Hypothalamus (tissue), 51 donors: ENCODE measurements at regions not wholly inside any gene's neighbourhood (a gene's known extent, or its start where the extent isn't known, plus 50 kb on each side); places are given as distances from the start of the nearest gene placed in this dataset.

ENCODE experiments used
- DNase-seq, 51 donors: peaks; one replicate each; lab custom pipeline; 2025; lab: John Stamatoyannopoulos, UW

DNA sequence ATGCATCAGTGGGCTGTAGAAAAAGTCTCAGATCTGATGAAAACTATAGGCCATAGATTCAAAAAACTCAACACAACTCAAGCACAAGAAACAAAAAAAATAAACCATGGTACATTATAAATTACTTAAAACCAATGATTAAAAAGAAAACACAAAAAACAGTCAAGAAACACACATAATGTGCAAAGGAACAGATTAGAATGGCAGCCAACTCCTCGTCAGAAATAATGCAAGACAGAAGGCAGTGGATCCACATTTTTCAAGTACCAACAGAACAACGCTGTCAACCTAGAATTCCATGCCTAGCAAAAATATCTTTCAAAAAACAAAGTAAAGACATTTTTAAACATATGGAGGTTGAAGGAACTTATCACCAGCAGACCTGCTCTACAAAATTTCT is 69.7 kb downstream of the PSMB1 start:
- no peak for DNase-seq

DNA sequence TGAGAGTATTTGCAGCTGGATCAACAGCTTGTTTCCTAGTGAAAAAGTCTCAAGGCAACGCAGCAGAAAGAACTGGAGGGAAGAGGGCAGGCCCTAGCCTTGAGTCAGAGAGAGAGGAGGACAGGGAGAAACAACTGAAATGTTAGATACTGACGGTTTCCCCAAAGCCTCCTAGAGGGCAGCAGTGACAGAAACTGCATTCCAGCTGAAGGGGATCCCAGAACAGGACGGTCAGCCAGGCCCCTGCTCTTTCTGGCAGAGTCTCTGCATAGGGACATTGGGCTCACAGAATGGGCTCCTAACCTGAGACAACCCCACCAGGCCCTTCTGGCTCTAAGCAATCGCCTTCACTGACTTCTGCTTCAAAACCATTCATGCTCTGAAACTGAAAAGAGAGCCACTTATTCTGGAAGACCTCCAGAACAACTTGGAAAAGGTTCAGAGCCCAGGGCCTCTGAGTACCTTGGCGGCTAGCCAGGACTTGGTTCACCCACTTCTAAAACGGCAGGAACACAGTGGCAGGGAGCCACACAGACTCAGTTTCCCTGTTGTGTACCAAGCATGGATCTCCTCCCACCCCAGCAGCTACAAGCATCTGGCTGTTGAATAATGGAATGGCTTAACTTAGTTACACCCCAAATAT is 72.9 kb downstream of the PSMB1 start:
- peak in 19 of 51 donors; percentile 3 to 53 (median 34) for DNase-seq

DNA sequence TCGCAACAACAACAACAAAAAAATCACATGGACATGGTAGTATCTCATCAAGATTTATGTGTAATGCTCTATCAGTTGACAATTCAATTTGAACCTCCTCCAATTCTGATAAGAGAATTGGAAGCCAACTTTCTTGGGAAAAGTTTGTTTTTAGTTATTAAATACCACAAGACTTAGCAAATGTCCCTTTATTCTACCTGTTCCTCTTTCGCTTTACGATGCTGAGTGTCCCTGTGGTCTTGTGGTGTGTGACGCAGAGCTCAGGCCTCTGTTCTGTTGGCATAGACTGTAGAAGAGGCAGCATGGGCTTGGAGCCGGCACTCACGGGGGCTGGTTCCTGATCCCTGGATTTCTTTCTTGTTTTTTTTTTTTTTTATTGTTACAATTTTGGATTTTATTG is 76.7 kb downstream of the PSMB1 start:
- peak in 1 of 51 donors; percentile 12 for DNase-seq

DNA sequence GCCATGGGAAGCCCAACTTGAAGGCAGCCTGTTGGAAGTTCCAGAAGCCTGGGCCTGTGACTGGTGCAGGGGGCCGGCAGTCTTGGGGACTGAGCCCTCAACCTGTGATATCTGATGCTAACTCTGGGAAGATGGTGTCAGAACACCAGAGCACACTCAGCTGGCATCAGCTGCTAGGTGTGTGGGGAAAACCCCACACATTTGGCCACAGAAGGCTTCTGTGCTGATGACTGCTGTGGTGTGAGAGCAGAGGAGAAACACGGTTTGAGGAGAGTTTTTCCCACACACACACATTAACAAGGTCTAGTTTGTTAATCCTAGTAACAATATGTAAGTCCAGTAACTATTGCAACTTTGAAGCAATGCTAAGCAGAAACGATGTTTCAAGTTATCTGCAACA is 78.0 kb downstream of the PSMB1 start:
- no peak for DNase-seq

DNA sequence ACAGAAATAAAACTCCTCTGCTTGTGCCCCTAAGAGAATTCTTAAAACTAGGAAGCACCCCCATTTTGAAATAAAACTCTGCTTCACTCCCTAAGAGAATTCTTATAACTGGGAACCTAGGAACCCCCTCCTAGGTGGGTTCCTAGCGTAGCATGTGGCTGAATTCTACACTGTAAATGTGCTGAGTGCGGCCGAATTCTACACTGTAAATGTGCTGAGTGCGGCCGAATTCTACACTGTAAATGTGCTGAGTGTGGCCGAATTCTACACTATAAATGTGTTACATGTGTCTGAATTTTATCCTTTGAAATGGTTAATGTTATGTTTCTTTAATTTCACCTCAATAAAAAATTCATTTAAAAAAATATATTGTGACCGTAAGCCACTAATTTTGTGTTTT is 79.3 kb downstream of the PSMB1 start:
- no peak for DNase-seq

DNA sequence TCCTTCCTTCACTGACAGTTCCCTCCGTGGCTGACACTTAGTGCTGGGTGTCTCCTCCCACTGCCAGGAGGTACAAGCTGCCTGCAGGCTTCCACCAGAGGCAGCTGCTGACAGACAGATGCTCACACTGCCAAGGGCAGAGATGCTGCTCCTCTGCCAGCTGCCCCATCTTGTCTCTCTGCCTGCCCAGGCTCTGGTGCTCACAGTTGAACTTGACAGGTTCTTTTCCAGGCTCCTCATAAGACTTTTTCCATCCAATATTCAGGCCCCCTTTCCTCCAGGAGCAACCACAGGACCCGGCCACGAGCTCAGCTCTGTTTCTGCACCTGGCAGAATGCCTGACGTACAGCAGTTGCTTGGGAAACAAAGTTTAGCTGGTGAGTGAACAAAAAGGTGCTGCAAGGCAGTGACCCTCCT is 79.8 kb downstream of the PSMB1 start:
- DNase-seq = peak in 3 of 51 donors; percentile 19 to 47 (median 29)

DNA sequence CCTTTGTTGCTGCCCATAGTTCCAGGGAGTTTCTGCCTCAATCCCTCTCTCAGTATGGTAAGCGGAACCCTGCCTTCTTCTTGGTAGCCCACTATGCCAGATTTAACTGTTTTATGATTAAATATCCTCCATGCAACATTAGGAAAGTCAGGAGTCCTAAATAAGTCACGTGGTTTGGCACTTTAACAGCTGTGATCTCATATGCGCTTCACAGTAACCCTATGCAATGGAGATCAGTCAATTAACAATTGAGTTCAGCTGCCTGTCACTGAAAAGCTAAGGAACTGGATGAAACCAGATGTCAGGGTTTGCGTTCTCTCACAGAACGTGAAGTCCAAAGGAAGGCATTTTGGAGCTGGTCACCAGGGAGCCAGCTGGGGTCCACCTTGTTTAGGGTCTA is 81.6 kb downstream of the PSMB1 start:
- no peak for DNase-seq

DNA sequence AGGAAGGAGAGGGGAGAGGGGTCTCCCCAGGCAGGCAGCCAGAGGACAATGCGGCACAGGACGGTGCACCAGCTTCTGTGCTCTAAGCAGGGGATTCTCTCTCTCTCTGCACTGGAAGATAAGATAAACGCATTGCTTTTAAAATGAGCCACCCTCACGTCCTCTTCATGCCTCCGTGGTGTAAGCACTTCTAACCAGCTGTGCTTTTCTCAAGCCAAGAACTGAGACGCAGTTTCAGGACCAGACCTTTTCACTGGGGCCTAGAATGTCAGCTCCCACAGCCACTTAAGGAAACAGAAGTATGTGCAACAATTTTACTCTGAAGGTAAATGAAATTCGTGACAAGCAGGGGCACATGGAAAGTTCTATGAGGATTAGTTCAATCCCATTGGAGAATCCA is 82.4 kb downstream of the PSMB1 start:
- DNase-seq = no peak

DNA sequence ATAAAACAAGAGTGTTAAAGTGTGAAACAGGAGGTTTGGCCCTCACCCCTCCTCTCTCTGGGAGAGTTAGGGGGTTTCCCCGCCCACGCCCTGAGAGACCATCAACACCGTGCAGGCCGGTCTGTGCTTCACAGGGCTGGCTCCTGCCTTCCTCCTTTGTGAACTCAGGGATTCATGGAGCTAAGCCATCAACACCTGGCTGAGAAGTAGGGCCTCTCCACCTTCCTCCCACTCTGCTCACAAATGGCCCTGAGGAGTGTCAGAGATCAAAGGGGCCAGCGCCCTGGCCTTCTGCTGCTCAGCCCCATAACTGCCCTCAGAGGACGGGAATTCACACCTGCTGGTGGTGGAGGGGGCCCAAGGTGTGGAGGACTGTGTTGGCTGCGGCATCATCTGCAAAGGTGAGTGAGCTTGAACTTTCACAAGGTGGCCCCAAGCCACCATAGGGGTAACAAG is 88.6 kb downstream of the PSMB1 start:
- no peak for DNase-seq

DNA sequence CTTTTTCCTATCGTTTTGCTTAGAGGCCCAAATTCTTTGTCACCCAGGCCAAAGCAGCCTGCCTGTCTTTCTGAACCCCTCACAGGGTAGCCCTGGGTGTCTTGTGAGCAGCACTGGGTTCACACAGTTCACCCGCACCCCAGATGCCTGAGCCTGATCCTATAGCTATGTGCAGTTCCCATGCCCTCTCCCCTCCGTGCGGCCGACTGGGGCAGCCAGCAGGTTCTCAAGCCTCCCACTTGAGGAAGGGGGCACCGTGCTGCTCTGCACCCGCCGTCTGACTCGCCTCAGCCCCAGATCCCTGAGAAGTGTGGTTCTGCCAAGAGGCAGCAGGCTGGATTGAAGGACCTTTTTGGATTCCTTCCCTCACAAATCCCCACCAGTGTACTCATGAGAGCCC is 89.0 kb downstream of the PSMB1 start:
- no peak for DNase-seq

DNA sequence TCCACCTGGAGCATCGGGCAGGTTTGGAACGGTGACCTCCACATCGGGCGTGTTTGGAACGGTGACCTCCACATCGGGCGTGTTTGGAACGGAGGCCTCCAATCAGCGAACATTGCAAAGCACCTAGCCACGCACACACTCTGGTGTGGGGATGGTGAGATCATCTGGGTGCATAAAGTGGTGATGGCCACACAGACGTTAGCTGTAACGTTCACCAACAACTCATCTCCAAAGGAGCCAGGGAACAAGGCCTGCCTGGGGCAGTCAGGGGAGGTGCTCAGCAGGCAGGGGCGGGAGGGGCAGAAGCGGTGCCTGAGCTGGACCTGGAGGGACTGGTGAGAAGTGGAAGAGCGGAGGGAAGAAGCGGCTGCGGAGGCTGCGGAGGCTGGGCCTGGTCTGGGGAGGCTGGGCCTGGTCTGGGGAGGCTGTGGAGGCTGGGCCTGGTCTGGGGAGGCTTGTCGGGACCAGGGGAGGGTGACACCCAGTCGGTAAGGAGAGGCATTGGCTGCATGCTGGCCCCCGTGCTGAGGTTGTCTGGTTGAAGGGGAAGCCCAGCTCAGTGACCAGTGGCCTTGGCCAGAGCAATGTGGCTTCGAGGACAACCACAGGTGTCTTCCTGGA is 89.9 kb downstream of the PSMB1 start:
- no peak for DNase-seq

DNA sequence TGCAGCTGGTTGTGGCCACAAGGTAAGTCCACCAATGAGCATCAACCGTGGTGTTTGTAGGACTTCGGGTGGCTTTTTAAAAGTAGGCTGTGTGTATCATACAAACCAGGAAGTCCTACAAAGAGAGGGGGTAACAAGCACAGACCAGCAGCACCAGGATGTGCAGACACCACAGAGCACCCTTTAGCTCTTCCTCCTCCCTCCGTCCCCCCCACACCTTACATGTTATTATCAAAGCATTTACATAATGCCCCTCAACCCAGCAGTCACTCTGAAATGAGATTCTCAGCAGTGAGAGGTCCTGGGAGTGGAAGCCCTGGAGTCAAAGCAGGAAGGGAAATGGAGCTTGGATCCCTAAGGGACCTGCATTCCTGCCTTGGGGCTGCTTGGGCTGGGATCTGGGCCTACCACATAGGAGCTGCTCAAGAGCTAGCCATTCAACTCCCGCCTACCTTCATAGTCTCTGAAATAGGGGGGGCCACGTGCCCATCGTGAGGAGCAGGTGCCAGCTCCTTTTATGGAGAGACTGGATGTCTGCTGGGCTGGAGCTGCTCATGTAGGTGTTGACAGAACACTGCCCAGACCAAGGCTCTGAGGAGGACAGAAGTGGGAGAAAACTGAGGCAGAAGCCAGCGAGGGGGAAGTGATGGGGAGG is 90.6 kb downstream of the PSMB1 start:
- DNase-seq = no peak

DNA sequence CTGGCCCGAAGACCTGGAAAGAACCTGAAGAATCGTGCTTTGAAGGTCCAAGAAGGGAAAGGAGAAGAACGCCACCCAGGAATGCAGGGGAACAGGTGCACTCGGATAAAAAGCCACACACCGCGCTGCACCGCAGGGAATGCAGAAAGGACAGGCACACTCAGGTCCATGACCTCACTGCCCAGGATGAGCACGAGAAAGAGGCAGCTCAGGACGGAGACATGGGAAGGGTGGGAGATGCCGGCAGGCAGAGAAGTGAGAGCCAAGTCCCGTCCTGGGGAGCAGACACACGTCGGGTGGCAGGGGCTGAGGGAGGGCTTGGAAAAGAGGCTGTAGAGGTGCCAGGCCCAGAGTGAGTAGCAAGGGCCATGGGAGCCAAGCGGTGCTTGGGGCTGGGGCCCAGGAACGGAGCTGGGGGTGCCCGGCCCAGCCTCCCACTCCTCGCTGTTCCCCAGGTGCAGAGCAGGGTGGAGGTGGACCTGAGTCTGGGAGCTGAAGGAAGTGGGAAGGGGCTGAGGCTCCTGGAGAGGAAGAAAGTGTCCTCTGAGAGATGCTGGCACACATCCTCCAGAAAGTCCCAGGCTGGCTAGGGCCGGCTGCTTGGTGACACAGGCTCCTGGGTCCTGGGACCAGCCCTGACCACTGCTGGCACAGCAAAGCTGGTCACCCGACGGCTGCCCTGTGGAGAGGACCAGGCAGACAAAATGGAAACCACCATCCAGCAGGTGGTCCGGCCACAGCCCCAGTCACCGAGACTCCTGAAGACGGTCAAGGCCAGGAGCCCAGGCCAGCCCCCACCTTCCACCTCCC is 91.3 kb downstream of the PSMB1 start:
- DNase-seq = no peak

DNA sequence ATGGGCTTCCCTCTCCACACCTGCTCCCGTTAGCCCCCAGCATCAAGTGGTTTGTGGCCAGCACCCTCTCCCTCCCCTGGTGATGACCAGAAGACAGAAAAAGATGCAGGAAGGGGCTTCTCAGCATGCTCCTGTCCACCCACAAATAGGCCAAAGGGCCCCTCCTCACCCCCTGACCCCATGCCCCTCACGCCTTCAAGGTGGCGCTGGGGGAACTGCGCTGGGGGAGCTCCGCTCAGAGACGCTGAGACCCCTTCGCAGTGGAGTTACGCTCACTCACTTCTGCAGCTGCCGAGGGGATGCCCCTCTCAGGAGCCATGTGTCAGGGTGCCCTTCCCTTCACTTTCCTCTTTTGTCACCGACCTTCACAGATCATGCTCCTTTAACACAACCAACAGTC is 92.0 kb downstream of the PSMB1 start:
- DNase-seq = no peak

DNA sequence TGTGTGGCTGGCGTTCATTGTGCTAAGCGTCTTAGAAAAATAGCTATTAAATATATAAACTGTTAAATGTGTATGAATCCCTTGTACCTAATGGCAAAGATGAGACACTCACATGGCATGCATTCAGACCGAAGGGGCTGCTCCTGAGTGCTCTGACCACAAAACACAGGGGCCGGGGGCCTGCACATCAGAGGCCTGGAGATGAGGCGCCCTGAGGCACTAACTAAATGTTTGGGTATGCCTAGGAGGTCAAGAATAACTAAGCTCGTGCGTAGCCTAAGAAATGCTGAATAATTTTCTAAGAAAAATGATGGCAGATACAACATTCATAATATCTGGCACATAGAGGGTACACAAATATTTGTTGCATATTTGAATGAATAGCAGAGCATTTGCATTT is 92.5 kb downstream of the PSMB1 start:
- DNase-seq = no peak

DNA sequence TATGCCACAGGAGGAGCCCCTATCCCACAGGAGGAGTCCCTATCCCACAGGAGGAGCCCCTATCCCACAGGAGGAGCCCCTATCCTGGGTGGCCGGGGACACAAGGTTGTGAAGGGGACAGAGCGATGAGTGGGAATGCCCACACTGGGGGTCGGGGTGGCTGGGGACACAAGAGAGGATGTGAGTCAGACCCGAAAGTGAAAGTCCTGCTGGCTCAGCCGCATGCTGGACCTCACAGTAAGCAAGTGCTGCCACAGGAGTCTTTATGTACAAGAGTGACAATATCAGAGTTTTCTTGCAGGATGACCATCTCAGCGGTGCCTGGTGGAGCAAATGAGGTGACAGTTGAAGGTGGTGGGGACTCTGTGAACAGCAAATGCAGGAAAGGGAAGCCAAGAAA is 93.7 kb downstream of the PSMB1 start:
- DNase-seq = no peak

DNA sequence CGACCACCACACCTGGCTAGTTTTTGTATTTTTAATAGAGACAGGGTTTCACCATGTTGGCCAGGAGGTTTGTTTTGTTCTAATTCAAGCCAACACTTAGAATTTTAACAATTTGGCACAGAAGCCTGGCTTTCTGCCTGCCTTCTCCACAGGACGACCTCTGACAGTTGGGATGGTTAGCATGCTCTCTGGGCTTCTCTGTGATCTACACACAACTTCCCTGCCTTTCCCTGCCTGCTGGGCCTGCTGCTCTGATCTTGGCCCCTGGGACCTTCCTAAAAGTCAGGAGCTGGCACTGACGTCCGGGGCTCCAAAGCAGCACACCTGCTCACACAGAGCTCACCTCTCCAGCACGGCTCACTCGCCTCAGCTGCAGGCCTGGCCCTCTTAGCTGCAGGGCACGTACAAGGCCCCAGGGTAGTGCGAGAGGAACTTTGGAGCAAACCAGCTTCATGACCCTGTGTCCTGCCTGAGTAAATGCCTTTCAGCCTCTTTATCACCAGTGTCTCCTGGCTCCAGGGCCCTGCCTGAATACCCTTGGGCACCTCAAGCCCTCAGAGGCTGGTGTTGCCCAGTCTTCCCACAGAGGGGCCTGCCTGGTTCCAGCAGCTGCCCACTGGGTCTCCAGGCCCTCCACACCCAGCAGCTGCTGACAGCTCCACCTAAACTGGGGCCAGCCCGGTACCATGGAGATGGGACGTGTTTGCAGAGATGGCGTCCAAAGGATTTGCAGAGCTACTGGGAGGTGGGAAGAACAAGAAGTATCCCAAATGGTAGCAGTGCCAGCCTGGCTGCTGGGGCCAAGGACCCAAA is 96.0 kb downstream of the PSMB1 start:
- no peak for DNase-seq
